ENCODE measurements at regions not wholly inside any gene's neighbourhood (a gene's known extent, or its start where the extent isn't known, plus 50 kb on each side); places are given as distances from the start of the nearest gene placed in this dataset.

GRCh38 chr2:128494640-128495321 lies 176.1 kb upstream of the HS6ST1 start:
- no peak overlapping the region for H3K9ac ChIP-seq (ENCODE audit: low read length)
- H3K4me1 ChIP-seq (ENCODE audit: control insufficient read depth, insufficient read depth, low read length), result peaks cover 38% of the 10 kb centered on the region
- H3K27me3 ChIP-seq (ENCODE audit: control insufficient read depth, insufficient read depth, low read length), result no peaks in the 10 kb centered on the region
- H3K36me3 ChIP-seq (ENCODE audit: control insufficient read depth, insufficient read depth, low read length), result no peaks in the 10 kb centered on the region
- no peak overlapping the region for H3K27ac ChIP-seq (ENCODE audit: low read depth, low read length)
- no peak overlapping the region for H3K4me3 ChIP-seq (ENCODE audit: low read depth, low read length)
- H3K9me3 ChIP-seq (ENCODE audit: control insufficient read depth, insufficient read depth, low read depth, low read length), result no peaks in the 10 kb centered on the region

- Histone ChIP-seq H3K36me3 (ENCODE audit: control insufficient read depth, insufficient read depth, low read length) (no peaks in the 10 kb centered on the region), H3K27ac (ENCODE audit: low read depth, low read length) (no peak overlapping the region), H3K4me1 (ENCODE audit: control insufficient read depth, insufficient read depth, low read length) (peaks cover 25% of the 10 kb centered on the region), H3K9ac (ENCODE audit: low read length) (no peak overlapping the region), H3K4me3 (ENCODE audit: low read depth, low read length) (no peak overlapping the region), H3K27me3 (ENCODE audit: control insufficient read depth, insufficient read depth, low read length) (no peaks in the 10 kb centered on the region), H3K9me3 (ENCODE audit: control insufficient read depth, insufficient read depth, low read depth, low read length) (no peaks in the 10 kb centered on the region)
Measured at GRCh38 chr2:128495996-128496547, 177.4 kb upstream of the HS6ST1 start.

- H3K9me3 ChIP-seq (ENCODE audit: control insufficient read depth, insufficient read depth, low read depth, low read length), result no peaks in the 10 kb centered on the region
- H3K4me1 ChIP-seq (ENCODE audit: control insufficient read depth, insufficient read depth, low read length), result peaks cover 19% of the 10 kb centered on the region
- H3K27me3 ChIP-seq (ENCODE audit: control insufficient read depth, insufficient read depth, low read length), result no peaks in the 10 kb centered on the region
Measured at GRCh38 chr2:128496700-128497099, 178.0 kb upstream of the HS6ST1 start.

GRCh38 chr2:128497461-128497860 lies 178.8 kb upstream of the HS6ST1 start:
- H3K27ac ChIP-seq (ENCODE audit: low read depth, low read length), result no peak overlapping the region
- no peaks in the 10 kb centered on the region for H3K27me3 ChIP-seq (ENCODE audit: control insufficient read depth, insufficient read depth, low read length)
- no peak overlapping the region for H3K9ac ChIP-seq (ENCODE audit: low read length)
- H3K9me3 ChIP-seq (ENCODE audit: control insufficient read depth, insufficient read depth, low read depth, low read length), result no peaks in the 10 kb centered on the region
- H3K4me3 ChIP-seq (ENCODE audit: low read depth, low read length), result no peak overlapping the region
- H3K36me3 ChIP-seq (ENCODE audit: control insufficient read depth, insufficient read depth, low read length), result no peaks in the 10 kb centered on the region
- H3K4me1 ChIP-seq (ENCODE audit: control insufficient read depth, insufficient read depth, low read length), result peaks cover 11% of the 10 kb centered on the region

More at GRCh38 chr2:128496700-128497099, 178.0 kb upstream of the HS6ST1 start:
- no peak overlapping the region for H3K27ac ChIP-seq (ENCODE audit: low read depth, low read length)
- no peak overlapping the region for H3K4me3 ChIP-seq (ENCODE audit: low read depth, low read length)
- no peaks in the 10 kb centered on the region for H3K36me3 ChIP-seq (ENCODE audit: control insufficient read depth, insufficient read depth, low read length)
- no peak overlapping the region for H3K9ac ChIP-seq (ENCODE audit: low read length)

GRCh38 chr2:128498086-128498485 lies 179.4 kb upstream of the HS6ST1 start:
- Histone ChIP-seq H3K4me1 (ENCODE audit: control insufficient read depth, insufficient read depth, low read length) (peaks cover 5% of the 10 kb centered on the region), H3K27me3 (ENCODE audit: control insufficient read depth, insufficient read depth, low read length) (no peaks in the 10 kb centered on the region), H3K36me3 (ENCODE audit: control insufficient read depth, insufficient read depth, low read length) (no peaks in the 10 kb centered on the region), H3K9ac (ENCODE audit: low read length) (no peak overlapping the region), H3K27ac (ENCODE audit: low read depth, low read length) (no peak overlapping the region), H3K9me3 (ENCODE audit: control insufficient read depth, insufficient read depth, low read depth, low read length) (no peaks in the 10 kb centered on the region), H3K4me3 (ENCODE audit: low read depth, low read length) (no peak overlapping the region)

GRCh38 chr2:128498589-128498988 lies 179.9 kb upstream of the HS6ST1 start:
- no peak overlapping the region for H3K27ac ChIP-seq (ENCODE audit: low read depth, low read length)
- no peaks in the 10 kb centered on the region for H3K27me3 ChIP-seq (ENCODE audit: control insufficient read depth, insufficient read depth, low read length)
- no peaks in the 10 kb centered on the region for H3K9me3 ChIP-seq (ENCODE audit: control insufficient read depth, insufficient read depth, low read depth, low read length)
- H3K36me3 ChIP-seq (ENCODE audit: control insufficient read depth, insufficient read depth, low read length), result no peaks in the 10 kb centered on the region
- H3K4me1 ChIP-seq (ENCODE audit: control insufficient read depth, insufficient read depth, low read length), result peaks cover 3% of the 10 kb centered on the region
- no peak overlapping the region for H3K4me3 ChIP-seq (ENCODE audit: low read depth, low read length)
- H3K9ac ChIP-seq (ENCODE audit: low read length), result no peak overlapping the region

GRCh38 chr2:128499367-128500137 lies 180.9 kb upstream of the HS6ST1 start:
- H3K4me3 ChIP-seq (ENCODE audit: low read depth, low read length), result no peak overlapping the region
- no peaks in the 10 kb centered on the region for H3K9me3 ChIP-seq (ENCODE audit: control insufficient read depth, insufficient read depth, low read depth, low read length)
- H3K36me3 ChIP-seq (ENCODE audit: control insufficient read depth, insufficient read depth, low read length), result no peaks in the 10 kb centered on the region
- no peak overlapping the region for H3K27ac ChIP-seq (ENCODE audit: low read depth, low read length)
- no peaks in the 10 kb centered on the region for H3K27me3 ChIP-seq (ENCODE audit: control insufficient read depth, insufficient read depth, low read length)
- H3K4me1 ChIP-seq (ENCODE audit: control insufficient read depth, insufficient read depth, low read length), result no peaks in the 10 kb centered on the region; the same call in 1 of the 2 replicates
- no peak overlapping the region for H3K9ac ChIP-seq (ENCODE audit: low read length)

- H3K4me3 ChIP-seq (ENCODE audit: low read depth, low read length), result no peak overlapping the region
- no peaks in the 10 kb centered on the region for H3K27me3 ChIP-seq (ENCODE audit: control insufficient read depth, insufficient read depth, low read length)
- no peak overlapping the region for H3K9ac ChIP-seq (ENCODE audit: low read length)
- no peaks in the 10 kb centered on the region for H3K36me3 ChIP-seq (ENCODE audit: control insufficient read depth, insufficient read depth, low read length)
- no peaks in the 10 kb centered on the region for H3K4me1 ChIP-seq (ENCODE audit: control insufficient read depth, insufficient read depth, low read length)
- no peaks in the 10 kb centered on the region for H3K9me3 ChIP-seq (ENCODE audit: control insufficient read depth, insufficient read depth, low read depth, low read length)
- no peak overlapping the region for H3K27ac ChIP-seq (ENCODE audit: low read depth, low read length)
Measured at GRCh38 chr2:128500138-128500800, 181.6 kb upstream of the HS6ST1 start.

- Histone ChIP-seq H3K27me3 (ENCODE audit: control insufficient read depth, insufficient read depth, low read length) (no peaks in the 10 kb centered on the region), H3K36me3 (ENCODE audit: control insufficient read depth, insufficient read depth, low read length) (no peaks in the 10 kb centered on the region), H3K9me3 (ENCODE audit: control insufficient read depth, insufficient read depth, low read depth, low read length) (no peaks in the 10 kb centered on the region), H3K27ac (ENCODE audit: low read depth, low read length) (no peak overlapping the region), H3K9ac (ENCODE audit: low read length) (no peak overlapping the region), H3K4me3 (ENCODE audit: low read depth, low read length) (no peak overlapping the region), H3K4me1 (ENCODE audit: control insufficient read depth, insufficient read depth, low read length) (no peaks in the 10 kb centered on the region)
Measured at GRCh38 chr2:128501006-128501690, 182.5 kb upstream of the HS6ST1 start.

GRCh38 chr2:128501700-128502099 lies 183.0 kb upstream of the HS6ST1 start:
- Histone ChIP-seq H3K9me3 (ENCODE audit: control insufficient read depth, insufficient read depth, low read depth, low read length) (no peaks in the 10 kb centered on the region), H3K27ac (ENCODE audit: low read depth, low read length) (no peak overlapping the region), H3K4me1 (ENCODE audit: control insufficient read depth, insufficient read depth, low read length) (no peaks in the 10 kb centered on the region), H3K27me3 (ENCODE audit: control insufficient read depth, insufficient read depth, low read length) (no peaks in the 10 kb centered on the region), H3K36me3 (ENCODE audit: control insufficient read depth, insufficient read depth, low read length) (no peaks in the 10 kb centered on the region), H3K9ac (ENCODE audit: low read length) (no peak overlapping the region), H3K4me3 (ENCODE audit: low read depth, low read length) (no peak overlapping the region)
